Body of pancreas (tissue), 4 donors: ENCODE measurements at regions not wholly inside any gene's neighbourhood (a gene's known extent, or its start where the extent isn't known, plus 50 kb on each side); places are given as distances from the start of the nearest gene placed in this dataset.

ENCODE experiments used
- ATAC-seq: fragments of 150-250 bp; one replicate; pipeline ENCODE4 v1.9.1; 2016
- DNase-seq, 4 donors: peaks; one replicate each; pipeline ENCODE4 v3.0.0-alpha.2; 2019
- H3K27ac ChIP-seq, 4 donors: fragments of 200-600 bp; sonication (generic); 1 replicate in 3 of 4; 2 replicates in 1 of 4; pipeline versions ENCODE4 v1.5.1 to v1.6.1; 2016 to 2019; ENCODE audit warnings: mild to moderate bottlenecking in 1 of 4, mixed read lengths in 1 of 4, moderate library complexity in 1 of 4
- H3K27me3 ChIP-seq, 2 donors: fragments of 200-600 bp; sonication (generic); one replicate each; pipeline ENCODE4 v1.6.0; 2016; ENCODE audit warnings: mild to moderate bottlenecking in 1 of 2
- H3K36me3 ChIP-seq, 2 donors: fragments of 200-600 bp; sonication (generic); replicated peaks in 1 of 2; 2 replicates each; pipeline ENCODE4 v1.5.1; 2016; ENCODE audit warnings: low read depth in 2 of 2; ENCODE audit not compliant: insufficient read depth in 1 of 2
- H3K4me1 ChIP-seq: fragments of 200-600 bp; sonication (generic); one replicate; pipeline ENCODE4 v1.6.0; 2016
- H3K4me3 ChIP-seq, 2 donors: fragments of 200-600 bp; sonication (generic); 1 replicate in 1 of 2; 2 replicates in 1 of 2; pipeline ENCODE4 v1.5.1; 2016 to 2019
- H3K9me3 ChIP-seq, 3 donors: fragments of 200-600 bp; sonication (generic); 1 replicate in 2 of 3; 2 replicates in 1 of 3; pipeline ENCODE4 v1.5.1; 2016
- CTCF ChIP-seq, 7 experiments: fragments of 450-650 bp in 4 of 7; fragments of 200-600 bp in 3 of 7; sonication (generic) in 3 of 7; IDR thresholded peaks; one replicate each; pipeline ENCODE4 v1.5.1; 2016 to 2019; ENCODE audit warnings: antibody characterized with exemption in 7 of 7
- POLR2A ChIP-seq, 3 donors: fragments of 450-650 bp; IDR thresholded peaks; one replicate each; pipeline ENCODE4 v1.6.1; 2016; ENCODE audit warnings: antibody characterized with exemption in 3 of 3, mild to moderate bottlenecking in 2 of 3
- WGBS, 2 donors: methylation state at CpG; one replicate each; pipeline ENCODE4 v1.1.5; 2017; 5-methylcytosine and 5-hydroxymethylcytosine counted together
- intact Hi-C: fragments of 100-400 bp; cut with DNase I; formaldehyde crosslinking; loops from one replicate; pipeline ENCODE4 v1.15.1; 2023

- Histone ChIP-seq H3K4me1 (no peaks in the 10 kb centered on the region), H3K36me3 (no peaks in the 10 kb centered on the region), H3K27me3 (no peaks in the 10 kb centered on the region), H3K4me3 (no peak overlapping the region), H3K9me3 (no peaks in the 10 kb centered on the region), H3K27ac (no peak overlapping the region)
- intact Hi-C loops = no loop called here
- ATAC-seq (no peak), DNase-seq (no peak)
- TF ChIP-seq POLR2A (IDR thresholded peaks at IDR 0.05) (no peak), CTCF (IDR thresholded peaks at IDR 0.05) (no peak)
- WGBS, 2 donors = 60 to 64% methylated on average over 17 of the region's 17 CpGs
These were observed 327.3 kb downstream of the QKI start for GRCh38 chr6:163741743-163742363.

DNA sequence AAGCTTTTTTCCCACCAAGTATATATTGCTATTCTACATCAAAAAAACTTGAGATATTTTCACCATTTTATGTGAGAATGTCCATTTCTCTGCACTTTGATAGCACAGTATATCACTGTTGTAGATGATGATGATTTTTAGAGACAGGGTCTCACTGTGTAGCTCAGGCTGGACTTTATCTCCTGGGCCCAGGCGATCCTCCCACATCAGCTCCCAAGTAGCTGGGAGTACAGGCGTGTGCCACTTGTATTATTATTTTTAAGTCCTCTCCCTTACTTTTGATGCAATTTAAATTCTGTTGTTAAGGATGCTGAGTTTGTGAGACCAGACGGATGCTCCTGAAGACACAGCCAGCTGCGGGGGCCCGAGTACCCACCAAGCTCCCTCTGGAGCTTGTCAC is 326.8 kb downstream of the QKI start:
- intact Hi-C loops = no loop called here
- DNase-seq (no peak), ATAC-seq (no peak)
- TF ChIP-seq POLR2A (IDR thresholded peaks at IDR 0.05) (no peak), CTCF (IDR thresholded peaks at IDR 0.05) (no peak)
- WGBS, 2 donors = 74 to 77% methylated on average over 5 of the region's 5 CpGs
- Histone ChIP-seq H3K27ac (no peak overlapping the region), H3K4me1 (no peaks in the 10 kb centered on the region), H3K4me3 (no peak overlapping the region), H3K27me3 (no peaks in the 10 kb centered on the region), H3K9me3 (no peaks in the 10 kb centered on the region), H3K36me3 (no peaks in the 10 kb centered on the region)

- no peak overlapping the region for H3K4me3 ChIP-seq
- WGBS, 2 donors = 62 to 67% methylated on average over 3 to 4 of the region's 4 CpGs
- H3K27me3 ChIP-seq = no peaks in the 10 kb centered on the region
- H3K36me3 ChIP-seq = no peaks in the 10 kb centered on the region
- intact Hi-C loops = no loop called here
- H3K27ac ChIP-seq = no peak overlapping the region
- DNase-seq (no peak), ATAC-seq (no peak)
- no peaks in the 10 kb centered on the region for H3K4me1 ChIP-seq
- H3K9me3 ChIP-seq = no peaks in the 10 kb centered on the region
- TF ChIP-seq CTCF (IDR thresholded peaks at IDR 0.05) = no peak
- no peak for TF ChIP-seq POLR2A (IDR thresholded peaks at IDR 0.05)
These were observed 325.4 kb downstream of the QKI start for GRCh38 chr6:163739966-163740365.

DNA sequence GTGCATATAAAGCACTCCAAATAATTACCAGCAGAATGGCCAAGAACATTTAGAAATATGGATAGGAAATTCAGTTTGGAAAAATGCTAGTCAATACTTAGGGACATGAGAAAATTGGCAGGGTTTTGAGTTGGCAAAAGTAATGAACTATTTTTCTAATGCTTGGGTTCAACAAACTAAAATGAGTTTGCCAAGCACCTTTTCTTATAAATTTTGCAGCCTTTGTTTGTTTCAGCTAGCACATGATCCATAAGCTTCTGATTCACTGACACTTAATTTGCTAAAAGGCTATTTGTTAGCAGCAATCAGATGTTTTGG is 324.8 kb downstream of the QKI start:
- no peak for ATAC-seq
- TF ChIP-seq CTCF (IDR thresholded peaks at IDR 0.05) (no peak), POLR2A (IDR thresholded peaks at IDR 0.05) (no peak)
- H3K9me3 ChIP-seq = no peaks in the 10 kb centered on the region
- intact Hi-C loops = no loop called here
- H3K27ac ChIP-seq = no peak overlapping the region
- no peaks in the 10 kb centered on the region for H3K4me1 ChIP-seq
- no peaks in the 10 kb centered on the region for H3K36me3 ChIP-seq
- no peaks in the 10 kb centered on the region for H3K27me3 ChIP-seq
- no peak overlapping the region for H3K4me3 ChIP-seq
- DNase-seq = no peak

- no peaks in the 10 kb centered on the region for H3K9me3 ChIP-seq
- H3K27me3 ChIP-seq = no peaks in the 10 kb centered on the region
- DNase-seq = no peak
- H3K4me3 ChIP-seq = no peak overlapping the region
- TF ChIP-seq POLR2A (IDR thresholded peaks at IDR 0.05) (no peak), CTCF (IDR thresholded peaks at IDR 0.05) (no peak)
- no peak for ATAC-seq
- H3K27ac ChIP-seq = no peak overlapping the region
- H3K4me1 ChIP-seq = no peaks in the 10 kb centered on the region
- 71 to 80% methylated on average over 3 of the region's 3 CpGs for WGBS, 2 donors
- H3K36me3 ChIP-seq = no peaks in the 10 kb centered on the region
- intact Hi-C loops = no loop called here
These were observed 324.3 kb downstream of the QKI start for GRCh38 chr6:163738725-163739407.
